OCI-LY7 (cell line): ENCODE measurements at regions not wholly inside any gene's neighbourhood (a gene's known extent, or its start where the extent isn't known, plus 50 kb on each side); places are given as distances from the start of the nearest gene placed in this dataset.
"Not testable (repeated sequence)": the region's sequence is repeated elsewhere in the genome, so short reads cannot be mapped to it uniquely, and the experiment has no call there.

Experiments used
- CTCF ChIP-seq: fragments of 200-600 bp; sonication (generic); conservative IDR thresholded peaks from 2 replicates; pipeline ENCODE4 v1.5.1; 2014; ENCODE audit warnings: mild to moderate bottlenecking, antibody characterized with exemption, low read length, moderate library complexity, mixed read lengths
- EZH2phosphoT487 ChIP-seq: fragments of 200-600 bp; sonication (generic); IDR thresholded peaks from 2 replicates; pipeline ENCODE4 v1.6.1; 2018; ENCODE audit warnings: low read depth, borderline replicate concordance, mild to moderate bottlenecking, mixed run types, antibody characterized with exemption, low read length, moderate library complexity, mixed read lengths

DNA sequence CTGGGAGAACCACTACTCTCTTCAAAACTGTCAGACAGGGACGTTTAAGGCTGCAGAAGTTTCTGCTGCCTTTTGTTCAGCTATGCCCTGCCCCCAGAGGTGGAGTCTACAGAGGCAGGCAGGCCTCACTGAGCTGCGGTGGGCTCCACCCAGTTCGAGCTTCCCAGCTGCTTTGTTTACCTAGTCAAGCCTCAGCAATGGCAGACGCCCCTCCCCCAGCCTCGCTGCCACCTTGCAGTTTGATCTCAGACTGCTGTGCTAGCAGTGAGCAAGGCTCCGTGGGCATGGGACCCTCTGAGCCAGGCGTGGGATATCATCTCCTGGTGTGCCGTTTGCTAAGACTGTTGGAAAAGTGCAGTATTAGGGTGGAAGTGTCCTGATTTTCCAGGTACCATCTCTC is 258.6 kb upstream of the GOT2 start:
- not testable (repeated sequence) for TF ChIP-seq EZH2phosphoT487, CTCF
